Loucy (cell line): ENCODE measurements at regions not wholly inside any gene's neighbourhood (a gene's known extent, or its start where the extent isn't known, plus 50 kb on each side); places are given as distances from the start of the nearest gene placed in this dataset.

Experiments used
- CTCF ChIP-seq: fragments of 200-600 bp; sonication (generic); conservative IDR thresholded peaks from 2 replicates; pipeline ENCODE4 v1.5.1; 2014; ENCODE audit warnings: mild to moderate bottlenecking, antibody characterized with exemption, low read length
- EZH2phosphoT487 ChIP-seq: fragments of 200-600 bp; IDR thresholded peaks from 2 replicates; pipeline ENCODE4 v1.6.1; 2018; ENCODE audit warnings: antibody characterized with exemption, mild to moderate bottlenecking, moderate library complexity, borderline replicate concordance

- TF ChIP-seq CTCF, result no peak
- no peak for TF ChIP-seq EZH2phosphoT487
Observed at GRCh38 chr12:113720629-113721028, 245.5 kb downstream of the RBM19 start.
